ENCODE measurements at regions not wholly inside any gene's neighbourhood (a gene's known extent, or its start where the extent isn't known, plus 50 kb on each side); places are given as distances from the start of the nearest gene placed in this dataset.
"Not testable (repeated sequence)": the region's sequence is repeated elsewhere in the genome, so short reads cannot be mapped to it uniquely, and the experiment has no call there.

- intact Hi-C loops (cut with micrococcal nuclease) = no loop called here
- Mint-ChIP-seq H3K4me1 (ENCODE audit: low read depth) (no peaks in the 10 kb centered on the region), H3K9me3 (no peaks in the 10 kb centered on the region), H3K4me3 (no peak overlapping the region), H3K27me3 (peaks cover 50% of the 10 kb centered on the region), H3K27ac (no peak overlapping the region), H3K36me3 (no peaks in the 10 kb centered on the region)
- ChIA-PET CTCF (interaction anchor here (4.4 kb wide), 1 partner anchor 99 kb away, joined by 48 read pairs; no protein-coding TSS in a partner anchor), POLR2A (no interaction called here)
- DNase-seq = no peak
Measured at GRCh38 chr17:49898366-49899190, 50.7 kb upstream of the TAC4 start.

DNA sequence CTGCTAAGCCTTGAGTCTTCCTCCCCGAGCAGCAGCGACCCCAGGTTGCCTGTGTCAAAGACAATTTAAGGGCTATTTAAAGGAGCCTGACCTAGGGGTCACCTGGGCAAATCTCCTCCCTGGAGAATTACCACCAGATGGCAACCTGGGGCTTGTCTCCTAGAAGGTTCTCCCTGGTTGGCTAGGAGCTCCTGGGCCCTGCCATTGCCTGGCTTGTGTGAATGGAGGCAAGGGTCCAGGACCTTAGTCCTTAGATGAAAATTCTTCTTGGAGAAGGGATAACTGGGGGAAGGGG, 51.3 kb upstream of the TAC4 start:
- no peak overlapping the region for H3K4me3 Mint-ChIP-seq
- peaks cover 50% of the 10 kb centered on the region for H3K27me3 Mint-ChIP-seq
- H3K4me1 Mint-ChIP-seq (ENCODE audit: low read depth) = no peaks in the 10 kb centered on the region
- no peak for DNase-seq
- CTCF ChIA-PET = interaction anchor here (4.4 kb wide), 1 partner anchor 98 kb away, joined by 48 read pairs; no protein-coding TSS in a partner anchor
- POLR2A ChIA-PET = no interaction called here
- H3K36me3 Mint-ChIP-seq = no peaks in the 10 kb centered on the region
- intact Hi-C loops (cut with micrococcal nuclease) = no loop called here
- H3K27ac Mint-ChIP-seq = no peak overlapping the region
- no peaks in the 10 kb centered on the region for H3K9me3 Mint-ChIP-seq

GRCh38 chr17:49899588-49899987, 51.7 kb upstream of the TAC4 start:
- intact Hi-C loops (cut with micrococcal nuclease) = no loop called here
- ChIA-PET POLR2A (no interaction called here), CTCF (interaction anchor here (4.4 kb wide), 1 partner anchor 98 kb away, joined by 48 read pairs; no protein-coding TSS in a partner anchor)
- Mint-ChIP-seq H3K36me3 (no peaks in the 10 kb centered on the region), H3K4me3 (no peak overlapping the region), H3K9me3 (no peaks in the 10 kb centered on the region), H3K27ac (no peak overlapping the region), H3K27me3 (peaks cover 53% of the 10 kb centered on the region), H3K4me1 (ENCODE audit: low read depth) (no peaks in the 10 kb centered on the region)
- DNase-seq = no peak

DNA sequence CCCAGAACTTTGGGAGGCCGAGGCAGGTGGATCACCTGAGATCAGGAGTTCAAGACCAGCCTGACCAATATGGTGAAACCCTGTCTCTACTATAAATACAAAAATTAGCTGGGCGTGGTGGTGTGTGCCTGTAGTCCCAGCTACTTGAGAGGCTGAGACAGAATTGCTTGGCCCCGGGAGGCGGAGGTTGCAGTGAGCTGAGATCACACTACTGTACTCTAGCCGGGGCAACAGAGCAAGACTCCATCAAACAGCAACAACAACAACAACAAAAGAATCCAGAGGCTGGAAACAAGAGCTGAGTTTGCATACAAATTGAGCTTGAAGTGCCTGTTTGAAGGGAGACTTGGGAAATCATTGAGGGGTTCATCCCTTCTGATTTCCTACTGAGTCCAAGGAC, 52.9 kb upstream of the TAC4 start:
- POLR2A ChIA-PET; H3K27ac Mint-ChIP-seq; H3K4me1 Mint-ChIP-seq (ENCODE audit: low read depth); DNase-seq; H3K36me3 Mint-ChIP-seq; intact Hi-C loops (cut with micrococcal nuclease); H3K9me3 Mint-ChIP-seq; H3K4me3 Mint-ChIP-seq: not testable (repeated sequence)
- H3K27me3 Mint-ChIP-seq = peaks cover 58% of the 10 kb centered on the region
- CTCF ChIA-PET = interaction anchor here (1.0 to 4.4 kb wide), 2 partner anchors 52 to 97 kb away, joined by 4 to 48 read pairs; no protein-coding TSS in a partner anchor

DNA sequence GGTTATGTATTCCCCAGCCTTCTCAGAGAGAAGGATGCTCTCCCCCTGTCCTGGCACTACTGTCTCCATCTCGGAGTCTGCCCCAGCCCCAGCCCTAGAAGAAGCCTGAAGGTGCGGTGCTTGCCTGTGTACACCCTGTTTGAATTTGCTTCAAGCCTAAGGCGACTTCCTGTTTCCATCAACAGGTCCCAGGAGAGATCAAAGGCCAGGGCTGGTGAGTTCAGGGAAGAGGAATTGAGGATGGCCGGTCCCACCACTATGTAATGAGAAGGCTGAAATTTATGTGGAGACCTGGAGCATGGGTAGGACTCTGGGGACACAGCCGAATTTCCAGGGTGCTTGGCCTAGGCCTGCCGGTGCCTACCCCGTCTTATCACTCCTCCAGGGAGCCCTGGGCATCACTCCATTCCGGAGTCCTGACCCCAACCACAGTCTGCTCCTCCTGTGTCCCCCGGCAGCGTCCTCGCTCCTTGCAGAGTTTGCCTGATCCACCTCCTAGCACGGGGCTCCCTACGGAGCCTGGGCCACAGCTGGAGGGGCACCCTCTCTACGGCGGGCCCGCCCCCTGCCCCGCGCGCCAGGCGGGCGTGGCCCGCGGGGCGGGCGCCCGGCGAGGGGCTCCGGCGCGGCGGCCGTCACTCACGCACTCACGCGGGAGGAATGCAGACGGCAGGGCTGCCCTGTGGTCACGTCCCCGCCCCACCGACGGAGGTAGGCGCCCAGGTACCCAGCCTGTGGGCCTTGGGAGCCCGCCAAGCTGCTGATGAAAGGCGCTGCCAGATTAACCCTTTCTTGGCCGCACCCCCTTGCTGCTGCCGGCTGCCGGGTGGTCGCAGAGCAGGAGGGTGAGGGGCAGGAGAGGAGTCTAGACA, 53.8 kb upstream of the TAC4 start:
- Mint-ChIP-seq H3K9me3 (no peaks in the 10 kb centered on the region), H3K27me3 (peaks cover 59% of the 10 kb centered on the region), H3K27ac (no peak overlapping the region), H3K4me3 (no peak overlapping the region), H3K4me1 (ENCODE audit: low read depth) (no peaks in the 10 kb centered on the region), H3K36me3 (no peaks in the 10 kb centered on the region)
- POLR2A ChIA-PET = no interaction called here
- no peak for DNase-seq
- CTCF ChIA-PET = interaction anchor here (1.0 to 4.4 kb wide), 3 partner anchors 51 to 96 kb away, joined by 3 to 48 read pairs (median 4); no protein-coding TSS in a partner anchor
- intact Hi-C loops (cut with micrococcal nuclease) = no loop called here

GRCh38 chr17:49903523-49903922, 55.7 kb upstream of the TAC4 start:
- Mint-ChIP-seq H3K4me3 (no peak overlapping the region), H3K36me3 (no peaks in the 10 kb centered on the region), H3K4me1 (ENCODE audit: low read depth) (no peaks in the 10 kb centered on the region), H3K27ac (no peak overlapping the region), H3K9me3 (no peaks in the 10 kb centered on the region), H3K27me3 (peaks cover 64% of the 10 kb centered on the region)
- intact Hi-C loops (cut with micrococcal nuclease) = no loop called here
- POLR2A ChIA-PET = no interaction called here
- CTCF ChIA-PET = no interaction called here
- DNase-seq = no peak

DNA sequence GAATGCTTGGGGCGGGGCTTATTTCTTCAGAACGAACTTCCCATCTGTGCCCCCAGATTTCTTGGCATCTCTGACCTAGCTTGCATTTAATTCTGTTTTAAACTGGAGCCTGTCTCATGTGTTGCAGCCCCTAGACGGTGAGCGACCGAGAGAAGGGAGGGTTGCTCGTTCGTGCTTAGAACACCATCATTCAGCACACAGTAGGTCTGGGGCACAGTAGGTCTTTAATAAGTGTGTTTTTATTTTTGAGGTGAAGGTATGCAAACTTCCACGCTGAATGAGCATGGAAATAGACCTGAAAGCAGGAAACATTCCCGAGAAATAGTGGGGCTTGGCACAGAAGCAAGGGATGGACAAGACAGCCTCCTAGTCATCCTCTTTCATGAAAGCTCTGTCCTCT, 57.0 kb upstream of the TAC4 start:
- Mint-ChIP-seq H3K27ac (no peak overlapping the region), H3K27me3 (peaks cover 72% of the 10 kb centered on the region), H3K36me3 (no peaks in the 10 kb centered on the region), H3K9me3 (no peaks in the 10 kb centered on the region), H3K4me1 (ENCODE audit: low read depth) (peaks cover 2% of the 10 kb centered on the region), H3K4me3 (no peak overlapping the region)
- DNase-seq = no peak
- CTCF ChIA-PET = interaction anchor here (1.4 kb wide), 1 partner anchor 24 kb away, joined by 3 read pairs; no protein-coding TSS in a partner anchor
- POLR2A ChIA-PET = no interaction called here
- intact Hi-C loops (cut with micrococcal nuclease) = no loop called here

DNA sequence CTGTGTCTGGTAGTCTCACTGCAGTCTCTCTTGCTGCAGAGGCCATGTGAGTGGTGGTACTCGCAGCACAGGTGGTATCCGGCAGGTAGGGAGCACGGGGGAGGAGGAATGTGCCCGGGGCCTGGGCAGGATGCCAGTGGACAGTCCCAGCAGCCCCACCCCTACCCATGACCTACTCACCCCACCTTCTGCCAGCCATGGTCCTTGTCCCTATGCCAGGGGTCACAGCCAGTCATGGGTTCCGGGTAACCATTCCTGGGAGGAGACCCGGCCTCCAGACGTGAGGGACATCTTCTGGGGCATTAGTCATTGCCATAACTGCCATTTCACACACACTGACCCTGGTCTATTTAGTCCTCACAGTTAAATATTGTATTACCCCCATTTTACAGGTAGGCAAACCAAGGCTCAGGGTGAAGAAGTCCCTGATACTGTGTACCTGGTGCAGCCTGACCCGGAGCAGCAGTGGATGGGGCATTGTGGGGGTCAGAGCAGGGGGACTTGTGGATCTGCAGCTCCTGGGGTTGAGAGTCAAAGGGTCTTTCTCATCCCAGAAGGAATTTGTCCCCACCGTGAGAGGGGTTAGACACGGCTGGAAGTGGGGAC, 58.8 kb upstream of the TAC4 start:
- Mint-ChIP-seq H3K27ac (no peak overlapping the region), H3K36me3 (no peaks in the 10 kb centered on the region), H3K4me1 (ENCODE audit: low read depth) (peaks cover 4% of the 10 kb centered on the region), H3K9me3 (no peaks in the 10 kb centered on the region), H3K4me3 (no peak overlapping the region), H3K27me3 (peaks cover 73% of the 10 kb centered on the region)
- DNase-seq = no peak
- CTCF ChIA-PET = no interaction called here
- intact Hi-C loops (cut with micrococcal nuclease) = no loop called here
- POLR2A ChIA-PET = no interaction called here

DNA sequence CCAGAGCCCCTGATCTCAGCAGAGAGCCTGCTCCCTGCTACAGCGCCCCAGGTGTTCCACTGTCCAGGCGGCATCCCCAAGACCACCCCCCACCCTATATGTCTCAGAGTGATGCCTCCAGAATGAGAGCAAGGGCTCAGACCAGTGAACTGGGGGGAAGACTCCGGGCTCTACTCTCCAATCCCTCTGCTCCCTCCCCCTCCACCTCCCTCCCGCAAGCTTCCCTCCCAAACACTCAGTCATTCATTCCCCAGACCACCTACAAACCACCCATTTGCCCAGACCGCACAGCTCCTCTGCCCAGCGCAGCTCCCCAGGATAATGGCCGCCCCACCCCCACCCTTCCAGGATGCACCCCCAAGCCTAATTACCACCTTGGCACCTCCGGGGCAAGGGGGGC, 59.4 kb upstream of the TAC4 start:
- POLR2A ChIA-PET = no interaction called here
- H3K4me3 Mint-ChIP-seq = no peak overlapping the region

DNA sequence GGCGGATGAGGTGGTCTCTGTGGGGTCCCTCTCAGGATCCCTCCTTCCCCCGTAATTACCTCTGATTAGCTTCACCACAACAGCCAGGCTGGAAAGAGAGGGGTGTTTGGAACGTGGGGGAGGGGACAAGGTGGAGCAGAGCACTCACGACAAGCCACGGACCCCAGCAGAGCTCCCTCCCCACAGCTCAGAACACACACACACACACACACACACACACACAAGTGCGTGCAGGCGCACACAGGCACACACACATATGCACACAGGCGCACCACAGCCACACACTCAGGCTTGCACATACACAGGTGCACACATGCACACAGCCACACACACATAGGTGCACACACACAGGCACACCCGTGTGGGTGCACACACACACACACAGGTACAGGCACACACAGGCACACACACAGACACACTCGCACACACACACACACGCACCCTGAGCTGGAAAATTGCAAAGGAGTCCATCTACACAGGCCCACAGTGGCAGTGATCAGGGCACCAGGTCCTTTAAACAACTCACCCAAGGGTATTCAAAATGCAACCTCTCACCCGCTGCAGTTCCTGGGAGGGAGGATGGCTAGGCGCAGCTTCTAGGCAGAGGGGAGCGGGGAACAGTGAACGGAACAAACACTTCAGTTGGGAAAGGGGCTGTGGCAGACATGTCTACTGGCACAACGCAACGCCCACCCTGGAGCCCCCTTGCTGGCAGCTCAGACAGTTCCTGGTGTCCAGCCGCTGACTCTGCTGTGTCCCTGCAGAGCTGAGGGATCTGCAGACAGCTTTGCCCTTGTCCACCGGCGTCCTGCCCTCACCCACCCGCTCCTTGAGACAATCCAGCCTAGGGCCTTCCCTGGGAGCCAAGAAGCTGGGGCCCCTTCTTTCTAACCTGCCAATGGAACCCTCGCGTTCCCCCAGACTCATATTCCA, 59.9 kb upstream of the DLX4 start:
- DNase-seq = no peak
- H3K4me3 Mint-ChIP-seq = no peak overlapping the region
- H3K4me1 Mint-ChIP-seq (ENCODE audit: low read depth) = peaks cover 4% of the 10 kb centered on the region
- H3K9me3 Mint-ChIP-seq = no peaks in the 10 kb centered on the region
- CTCF ChIA-PET = interaction anchor here (1.0 to 4.3 kb wide), 4 partner anchors 44 to 89 kb away, joined by 4 to 28 read pairs (median 6); no protein-coding TSS in a partner anchor
- peaks cover 67% of the 10 kb centered on the region for H3K27me3 Mint-ChIP-seq
- no peaks in the 10 kb centered on the region for H3K36me3 Mint-ChIP-seq
- POLR2A ChIA-PET = no interaction called here
- H3K27ac Mint-ChIP-seq = no peak overlapping the region
- intact Hi-C loops (cut with micrococcal nuclease) = no loop called here

More for the DNA sequence above, 59.4 kb upstream of the TAC4 start:
- CTCF ChIA-PET = interaction anchor here (1.3 kb wide), 1 partner anchor 91 kb away, joined by 6 read pairs; no protein-coding TSS in a partner anchor
- no peak for DNase-seq
- H3K27ac Mint-ChIP-seq = no peak overlapping the region
- H3K9me3 Mint-ChIP-seq = no peaks in the 10 kb centered on the region
- peaks cover 77% of the 10 kb centered on the region for H3K27me3 Mint-ChIP-seq
- no peaks in the 10 kb centered on the region for H3K36me3 Mint-ChIP-seq
- H3K4me1 Mint-ChIP-seq (ENCODE audit: low read depth) = peaks cover 4% of the 10 kb centered on the region
- intact Hi-C loops (cut with micrococcal nuclease) = no loop called here

DNA sequence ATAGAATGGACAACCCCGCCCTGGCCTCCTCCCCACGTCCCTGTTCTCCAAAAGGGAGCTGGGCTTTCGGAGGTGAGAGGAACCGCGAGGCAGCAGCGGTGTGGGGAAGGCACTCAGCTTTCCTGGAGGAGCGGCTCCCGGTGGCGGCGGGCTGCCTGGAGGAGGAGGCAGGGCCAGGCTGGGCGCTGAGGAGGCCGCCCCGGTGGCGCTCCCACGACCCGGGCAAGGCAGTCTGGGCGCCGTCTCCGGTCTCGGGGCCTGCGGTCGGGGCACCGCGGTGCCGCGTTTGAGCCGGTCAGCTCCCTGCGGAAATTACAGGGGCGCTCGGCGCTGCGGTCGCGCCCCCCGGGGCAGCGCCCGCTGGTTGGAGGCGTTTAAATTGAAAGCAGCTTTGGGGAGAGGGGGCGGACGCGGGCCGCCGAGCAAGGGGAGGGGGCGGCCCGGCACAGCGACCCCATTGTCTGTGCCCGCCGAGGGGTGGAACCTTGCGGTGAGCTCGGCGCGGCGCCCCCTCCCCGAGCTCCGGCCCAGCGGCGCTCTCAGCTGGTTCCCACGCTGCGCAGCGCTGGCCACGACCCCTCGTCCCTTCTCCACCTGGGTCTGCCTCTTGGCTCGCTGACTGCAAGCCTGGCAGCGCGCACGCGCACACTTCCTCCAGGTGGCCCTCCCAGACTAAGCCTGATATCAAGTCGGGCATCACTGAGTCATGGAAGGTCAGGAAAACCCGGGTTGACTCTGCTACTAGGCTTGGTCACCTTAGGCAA, 58.7 kb upstream of the DLX4 start:
- Mint-ChIP-seq H3K9me3 (no peaks in the 10 kb centered on the region), H3K27me3 (peaks cover 59% of the 10 kb centered on the region), H3K36me3 (no peaks in the 10 kb centered on the region), H3K4me3 (peak overlapping the region; percentile 23), H3K27ac (no peak overlapping the region), H3K4me1 (ENCODE audit: low read depth) (peaks cover 4% of the 10 kb centered on the region)
- ChIA-PET CTCF (interaction anchor here (2.8 to 4.3 kb wide), 2 partner anchors 42 to 87 kb away, joined by 7 to 28 read pairs; no protein-coding TSS in a partner anchor), POLR2A (no interaction called here)
- intact Hi-C loops (cut with micrococcal nuclease) = no loop called here
- DNase-seq = peak; percentile 55
